Brain microvascular endothelial cell (primary cell): ENCODE measurements at regions not wholly inside any gene's neighbourhood (a gene's known extent, or its start where the extent isn't known, plus 50 kb on each side); places are given as distances from the start of the nearest gene placed in this dataset.

Experiments used
- DNase-seq: peaks from one replicate; pipeline ENCODE4 v3.0.0-alpha.2; 2020
- H3K27ac ChIP-seq: fragments of 250-450 bp; sonication (Bioruptor Pico); 2 replicates; pipeline ENCODE4 v1.5.1; 2020; ENCODE audit warnings: mild to moderate bottlenecking, moderate library complexity
- H3K27me3 ChIP-seq: fragments of 250-450 bp; sonication (Bioruptor Pico); replicated peaks from 2 replicates; pipeline ENCODE4 v1.5.1; 2020; ENCODE audit warnings: mild to moderate bottlenecking
- H3K36me3 ChIP-seq: fragments of 250-450 bp; sonication (Bioruptor Pico); replicated peaks from 2 replicates; pipeline ENCODE4 v1.5.1; 2020; ENCODE audit warnings: mild to moderate bottlenecking
- H3K4me3 ChIP-seq: 2 replicates; pipeline ENCODE4 v1.5.1; 2011; ENCODE audit warnings: low read depth, mild to moderate bottlenecking, control low read depth, low read length, moderate library complexity
- CTCF ChIP-seq: IDR thresholded peaks from 2 replicates; pipeline ENCODE4 v1.5.1; 2011; ENCODE audit warnings: low read depth, mild to moderate bottlenecking, moderate library complexity, low read length, control low read depth, inconsistent platforms; ENCODE audit errors: missing control alignments
- in situ Hi-C: cut with HindIII; loops from 2 replicates; pipeline ENCODE4 v1.10.0; 2017; ENCODE audit warnings: low sequenced_read_pairs, low pct_ligation_motif_present

GRCh38 chr6:9172096-9172495 lies 736.8 kb upstream of the SLC35B3 start:
- in situ Hi-C loops: no loop called here

GRCh38 chr6:9168669-9169068 lies 733.3 kb upstream of the SLC35B3 start:
- no peak for DNase-seq
- Histone ChIP-seq H3K27ac (no peak overlapping the region), H3K36me3 (no peaks in the 10 kb centered on the region), H3K27me3 (no peaks in the 10 kb centered on the region), H3K4me3 (no peak overlapping the region)
- in situ Hi-C loops: no loop called here
- no peak for TF ChIP-seq CTCF

More at GRCh38 chr6:9172096-9172495, 736.8 kb upstream of the SLC35B3 start:
- no peaks in the 10 kb centered on the region for H3K27me3 ChIP-seq
- H3K4me3 ChIP-seq: no peak overlapping the region
- no peak for TF ChIP-seq CTCF
- DNase-seq: no peak
- no peak overlapping the region for H3K27ac ChIP-seq
- no peaks in the 10 kb centered on the region for H3K36me3 ChIP-seq

- H3K27me3 ChIP-seq: no peaks in the 10 kb centered on the region
- TF ChIP-seq CTCF: no peak
- no peak for DNase-seq
- in situ Hi-C loops: no loop called here
- H3K4me3 ChIP-seq: no peak overlapping the region
- H3K27ac ChIP-seq: no peak overlapping the region
- H3K36me3 ChIP-seq: no peaks in the 10 kb centered on the region
These were observed 726.4 kb upstream of the SLC35B3 start for GRCh38 chr6:9161731-9162130.

GRCh38 chr6:9159051-9159450 lies 723.7 kb upstream of the SLC35B3 start:
- no peak for DNase-seq
- Histone ChIP-seq H3K4me3 (no peak overlapping the region), H3K36me3 (no peaks in the 10 kb centered on the region), H3K27me3 (no peaks in the 10 kb centered on the region), H3K27ac (no peak overlapping the region)
- TF ChIP-seq CTCF: no peak
- in situ Hi-C loops: no loop called here

- H3K27ac ChIP-seq: no peak overlapping the region
- H3K4me3 ChIP-seq: no peak overlapping the region
- no peak for TF ChIP-seq CTCF
- DNase-seq: no peak
- no peaks in the 10 kb centered on the region for H3K27me3 ChIP-seq
- in situ Hi-C loops: no loop called here
- no peaks in the 10 kb centered on the region for H3K36me3 ChIP-seq
These were observed 720.5 kb upstream of the SLC35B3 start for GRCh38 chr6:9155836-9156235.

- Histone ChIP-seq H3K36me3 (no peaks in the 10 kb centered on the region), H3K4me3 (no peak overlapping the region), H3K27ac (no peak overlapping the region), H3K27me3 (no peaks in the 10 kb centered on the region)
- in situ Hi-C loops: no loop called here
- TF ChIP-seq CTCF: no peak
- no peak for DNase-seq
These were observed 707.8 kb upstream of the SLC35B3 start for GRCh38 chr6:9143140-9143539.
